BJ (cell line): ENCODE measurements at regions not wholly inside any gene's neighbourhood (a gene's known extent, or its start where the extent isn't known, plus 50 kb on each side); places are given as distances from the start of the nearest gene placed in this dataset.

ENCODE experiments used
- CTCF ChIA-PET: fragments of 350-600 bp; formaldehyde crosslinking; extraction: SDS; loops from one replicate; lab custom pipeline; 2021; ENCODE audit warnings: antibody characterized with exemption, inconsistent platforms; lab: Yijun Ruan, JAX
- POLR2A ChIA-PET: fragments of 300-600 bp; sonication (Branson Sonifier 250); formaldehyde crosslinking; extraction: SDS; loops from one replicate; lab custom pipeline; 2021; ENCODE audit warnings: antibody characterized with exemption; lab: Charles Lee
- DNase-seq: peaks from one replicate; pipeline ENCODE4 v3.0.0-alpha.2; 2011; ENCODE audit warnings: low read depth
- H3K27me3 ChIP-seq: 2 replicates; pipeline ENCODE4 v1.6.0; 2011; ENCODE audit warnings: low read length; ENCODE audit not compliant: control insufficient read depth, insufficient read depth
- H3K36me3 ChIP-seq: 2 replicates; pipeline ENCODE4 v1.5.1; 2011; ENCODE audit warnings: low read length; ENCODE audit not compliant: control insufficient read depth, insufficient read depth
- H3K4me3 ChIP-seq: 2 replicates; pipeline ENCODE4 v1.5.1; 2011; ENCODE audit warnings: low read depth, mild to moderate bottlenecking, control low read depth, low read length
- CTCF ChIP-seq: IDR thresholded peaks from 2 replicates; pipeline ENCODE4 v1.5.1; 2011; ENCODE audit warnings: low read depth, mild to moderate bottlenecking, control low read depth, inconsistent platforms, low read length, moderate library complexity; ENCODE audit not compliant: insufficient read depth

GRCh38 chr12:28767836-28768348, 381.2 kb upstream of the FAR2 start:
- Histone ChIP-seq H3K36me3 (no peaks in the 10 kb centered on the region), H3K4me3 (no peak overlapping the region), H3K27me3 (no peaks in the 10 kb centered on the region)
- ChIA-PET POLR2A (no interaction called here), CTCF (no interaction called here)
- DNase-seq, result no peak
- TF ChIP-seq CTCF, result no peak

- no peak for TF ChIP-seq CTCF
- ChIA-PET CTCF (interaction anchor here (0.9 kb wide), 1 partner anchor 58 kb away, joined by 3 read pairs; no protein-coding TSS in a partner anchor), POLR2A (no interaction called here)
- H3K36me3 ChIP-seq, result no peaks in the 10 kb centered on the region
- H3K4me3 ChIP-seq, result no peak overlapping the region
- H3K27me3 ChIP-seq, result no peaks in the 10 kb centered on the region
- DNase-seq, result no peak
These were observed 378.8 kb upstream of the FAR2 start for GRCh38 chr12:28770322-28770721.

GRCh38 chr12:28771968-28772367, 377.1 kb upstream of the FAR2 start:
- Histone ChIP-seq H3K4me3 (no peak overlapping the region), H3K36me3 (no peaks in the 10 kb centered on the region), H3K27me3 (no peaks in the 10 kb centered on the region)
- TF ChIP-seq CTCF, result no peak
- ChIA-PET POLR2A (no interaction called here), CTCF (no interaction called here)
- no peak for DNase-seq

GRCh38 chr12:28775556-28775955, 373.5 kb upstream of the FAR2 start:
- no peak for DNase-seq
- CTCF ChIA-PET, result interaction anchor here (0.9 kb wide), 1 partner anchor 67 kb away, joined by 3 read pairs; no protein-coding TSS in a partner anchor
- no peaks in the 10 kb centered on the region for H3K36me3 ChIP-seq
- no peak for TF ChIP-seq CTCF
- POLR2A ChIA-PET, result no interaction called here
- no peaks in the 10 kb centered on the region for H3K27me3 ChIP-seq
- H3K4me3 ChIP-seq, result no peak overlapping the region

GRCh38 chr12:28776220-28776619, 372.9 kb upstream of the FAR2 start:
- TF ChIP-seq CTCF, result no peak
- Histone ChIP-seq H3K4me3 (no peak overlapping the region), H3K27me3 (no peaks in the 10 kb centered on the region), H3K36me3 (no peaks in the 10 kb centered on the region)
- POLR2A ChIA-PET, result no interaction called here
- CTCF ChIA-PET, result no interaction called here
- DNase-seq, result no peak
